ENCODE measurements at regions not wholly inside any gene's neighbourhood (a gene's known extent, or its start where the extent isn't known, plus 50 kb on each side); places are given as distances from the start of the nearest gene placed in this dataset.
"Not testable (repeated sequence)": the region's sequence is repeated elsewhere in the genome, so short reads cannot be mapped to it uniquely, and the experiment has no call there.

- Histone ChIP-seq H3K4me1 (ENCODE audit: control insufficient read depth in 1 of 2, insufficient read depth in 2 of 2, low read length in 2 of 2) (no peaks in the 10 kb centered on the region), H3K79me2 (ENCODE audit: insufficient read depth, low read length) (no peaks in the 10 kb centered on the region), H4K20me1 (ENCODE audit: insufficient read depth, low read length) (no peaks in the 10 kb centered on the region), H3K9ac (ENCODE audit: insufficient read depth, low read length, poor library complexity, severe bottlenecking) (no peak overlapping the region), H3K4me2 (replicated peaks; ENCODE audit: extremely low read depth, low read length, poor library complexity, severe bottlenecking) (no peak overlapping the region), H3K9me3 (replicated peaks in 1 of 2; ENCODE audit: control insufficient read depth in 1 of 2, insufficient read depth in 1 of 2, low read length in 2 of 2) (peaks cover 0 to 3% of the 10 kb centered on the region in 2 donors), H3K4me3 (replicated peaks in 1 of 3; ENCODE audit: low read depth in 2 of 3, low read length in 3 of 3) (no peak overlapping the region), H3K27me3 (ENCODE audit: control insufficient read depth in 2 of 2, insufficient read depth in 2 of 2, low read length in 2 of 2) (no peaks in the 10 kb centered on the region), H2AFZ (ENCODE audit: insufficient read depth, low read depth, low read length, poor library complexity, severe bottlenecking) (no peak overlapping the region), H3K27ac (ENCODE audit: low read depth in 1 of 2, low read length in 2 of 2) (no peak overlapping the region), H3K36me3 (replicated peaks in 1 of 2; ENCODE audit: control insufficient read depth in 1 of 2, insufficient read depth in 2 of 2, low read length in 2 of 2) (no peaks in the 10 kb centered on the region)
- peak overlapping the region in 1 of 7 donors; percentile 36 for H3K27ac Mint-ChIP-seq
- intact Hi-C loops (cut with micrococcal nuclease), result no loop called here
- WGBS (ENCODE audit: insufficient coverage), result 96% methylated on average over 3 of the region's 3 CpGs
- H3K4me3 Mint-ChIP-seq, result no peak overlapping the region
- H3K36me3 Mint-ChIP-seq, result no peaks in the 10 kb centered on the region
- no peaks in the 10 kb centered on the region for H3K27me3 Mint-ChIP-seq (ENCODE audit: low read depth in 3 of 3)
- TF ChIP-seq CTCF (IDR thresholded peaks at IDR 0.05), result no peak
- DNase-seq, result no peak
- H3K4me1 Mint-ChIP-seq, result peaks cover 5% of the 10 kb centered on the region
- H3K9me3 Mint-ChIP-seq, result peaks cover 4 to 18% (median 7%) of the 10 kb centered on the region in 7 donors
These were observed 85.0 kb upstream of the SEL1L start for GRCh38 chr14:81618695-81619094.

- Histone ChIP-seq H3K4me1 (ENCODE audit: control insufficient read depth in 1 of 2, insufficient read depth in 2 of 2, low read length in 2 of 2) (no peaks in the 10 kb centered on the region), H4K20me1 (ENCODE audit: insufficient read depth, low read length) (no peaks in the 10 kb centered on the region), H3K9ac (ENCODE audit: insufficient read depth, low read length, poor library complexity, severe bottlenecking) (no peak overlapping the region), H3K79me2 (ENCODE audit: insufficient read depth, low read length) (no peaks in the 10 kb centered on the region), H3K27ac (ENCODE audit: low read depth in 1 of 2, low read length in 2 of 2) (no peak overlapping the region), H3K36me3 (replicated peaks in 1 of 2; ENCODE audit: control insufficient read depth in 1 of 2, insufficient read depth in 2 of 2, low read length in 2 of 2) (no peaks in the 10 kb centered on the region), H3K4me2 (replicated peaks; ENCODE audit: extremely low read depth, low read length, poor library complexity, severe bottlenecking) (no peak overlapping the region), H2AFZ (ENCODE audit: insufficient read depth, low read depth, low read length, poor library complexity, severe bottlenecking) (no peak overlapping the region), H3K4me3 (replicated peaks in 1 of 3; ENCODE audit: low read depth in 2 of 3, low read length in 3 of 3) (no peak overlapping the region), H3K27me3 (ENCODE audit: control insufficient read depth in 2 of 2, insufficient read depth in 2 of 2, low read length in 2 of 2) (no peaks in the 10 kb centered on the region), H3K9me3 (replicated peaks in 1 of 2; ENCODE audit: control insufficient read depth in 1 of 2, insufficient read depth in 1 of 2, low read length in 2 of 2) (peaks cover 0 to 4% of the 10 kb centered on the region in 2 donors)
- peaks cover 2 to 18% (median 5%) of the 10 kb centered on the region in 7 donors for H3K9me3 Mint-ChIP-seq
- TF ChIP-seq CTCF (IDR thresholded peaks at IDR 0.05), result no peak
- no CpG with 5 or more reads among the region's 6 CpGs for WGBS (ENCODE audit: insufficient coverage)
- DNase-seq, result no peak
- H3K4me3 Mint-ChIP-seq, result no peak overlapping the region
- peak overlapping the region in 1 of 7 donors; percentile 3 for H3K27ac Mint-ChIP-seq
- intact Hi-C loops (cut with micrococcal nuclease), result no loop called here
- H3K27me3 Mint-ChIP-seq (ENCODE audit: low read depth in 3 of 3), result peaks cover 0 to 3% (median 0%) of the 10 kb centered on the region in 3 donors
- H3K36me3 Mint-ChIP-seq, result no peaks in the 10 kb centered on the region
- peaks cover 5% of the 10 kb centered on the region for H3K4me1 Mint-ChIP-seq
These were observed 86.2 kb upstream of the SEL1L start for GRCh38 chr14:81619816-81620215.

- H3K79me2 ChIP-seq (ENCODE audit: insufficient read depth, low read length); H2AFZ ChIP-seq (ENCODE audit: insufficient read depth, low read depth, low read length, poor library complexity, severe bottlenecking); H3K27me3 ChIP-seq (ENCODE audit: control insufficient read depth in 2 of 2, insufficient read depth in 2 of 2, low read length in 2 of 2); H3K36me3 ChIP-seq (replicated peaks in 1 of 2; ENCODE audit: control insufficient read depth in 1 of 2, insufficient read depth in 2 of 2, low read length in 2 of 2); H3K36me3 Mint-ChIP-seq; H3K9me3 ChIP-seq (replicated peaks in 1 of 2; ENCODE audit: control insufficient read depth in 1 of 2, insufficient read depth in 1 of 2, low read length in 2 of 2); H4K20me1 ChIP-seq (ENCODE audit: insufficient read depth, low read length); H3K9ac ChIP-seq (ENCODE audit: insufficient read depth, low read length, poor library complexity, severe bottlenecking); H3K4me3 ChIP-seq (replicated peaks in 1 of 3; ENCODE audit: low read depth in 2 of 3, low read length in 3 of 3); DNase-seq; H3K4me1 Mint-ChIP-seq; H3K4me2 ChIP-seq (replicated peaks; ENCODE audit: extremely low read depth, low read length, poor library complexity, severe bottlenecking); H3K4me3 Mint-ChIP-seq; intact Hi-C loops (cut with micrococcal nuclease); H3K4me1 ChIP-seq (ENCODE audit: control insufficient read depth in 1 of 2, insufficient read depth in 2 of 2, low read length in 2 of 2); H3K27me3 Mint-ChIP-seq (ENCODE audit: low read depth in 3 of 3); H3K27ac ChIP-seq (ENCODE audit: low read depth in 1 of 2, low read length in 2 of 2): not testable (repeated sequence)
- H3K9me3 Mint-ChIP-seq, result peaks cover 2 to 18% (median 5%) of the 10 kb centered on the region in 7 donors
- peak overlapping the region in 1 of 7 donors; percentile 32 for H3K27ac Mint-ChIP-seq
- WGBS (ENCODE audit: insufficient coverage), result 97% methylated on average over 42 of the region's 55 CpGs
These were observed 90.2 kb upstream of the SEL1L start for GRCh38 chr14:81623771-81624396.

Data from CD14-positive monocyte (primary cell).